Left renal cortex interstitium (tissue), 4 donors: ENCODE measurements at regions not wholly inside any gene's neighbourhood (a gene's known extent, or its start where the extent isn't known, plus 50 kb on each side); places are given as distances from the start of the nearest gene placed in this dataset.
"Not testable (repeated sequence)": the region's sequence is repeated elsewhere in the genome, so short reads cannot be mapped to it uniquely, and the experiment has no call there.

Experiments used
- DNase-seq, 4 donors: peaks; one replicate each; pipeline ENCODE4 v3.0.0-alpha.2; 2013; ENCODE audit warnings: low read depth in 4 of 4, low spot score in 2 of 4, missing footprints in 1 of 4

DNA sequence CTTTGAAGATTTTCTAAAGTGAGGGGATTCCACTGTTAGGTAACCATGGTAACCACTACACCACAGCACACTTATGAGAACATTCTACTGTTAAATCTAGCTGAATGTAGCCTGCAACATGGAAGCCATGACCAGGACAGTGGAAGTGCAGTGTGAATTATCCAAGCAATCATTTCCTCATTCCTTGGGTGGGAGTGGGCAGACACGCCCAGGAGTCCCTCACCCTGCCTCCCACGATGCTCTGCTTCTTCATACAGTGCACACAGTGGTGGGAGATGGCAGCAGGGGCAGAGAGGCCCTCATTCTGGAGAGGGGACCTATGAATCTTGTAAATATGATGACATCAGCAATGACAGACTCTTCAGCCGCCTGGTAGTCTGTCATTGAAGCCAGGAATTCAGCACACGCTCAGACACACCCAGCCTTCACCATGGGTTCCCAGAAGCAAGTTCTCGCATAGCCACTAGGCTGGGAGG lies 70.1 kb upstream of the HOXC13 start:
- DNase-seq, result no peak

DNA sequence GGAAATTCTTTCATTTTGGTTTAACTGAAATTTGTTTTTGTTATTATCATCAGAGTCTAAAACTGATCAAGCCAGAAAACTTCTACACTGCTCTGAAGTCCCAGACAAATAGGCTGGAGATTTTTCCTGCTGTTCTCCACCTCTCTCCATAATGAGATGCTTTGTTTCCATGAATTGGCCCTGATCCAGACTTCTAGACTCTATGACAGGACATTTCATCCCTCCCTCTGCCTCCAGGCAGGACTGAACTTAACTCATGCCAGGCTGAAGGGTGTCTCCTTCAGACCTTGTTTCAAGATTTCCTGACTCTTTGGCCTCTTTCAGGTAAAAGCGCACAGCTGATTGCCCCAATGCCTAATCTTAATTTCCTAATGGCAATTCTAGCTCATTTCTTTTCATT lies 69.1 kb upstream of the HOXC13 start:
- DNase-seq, result no peak

DNA sequence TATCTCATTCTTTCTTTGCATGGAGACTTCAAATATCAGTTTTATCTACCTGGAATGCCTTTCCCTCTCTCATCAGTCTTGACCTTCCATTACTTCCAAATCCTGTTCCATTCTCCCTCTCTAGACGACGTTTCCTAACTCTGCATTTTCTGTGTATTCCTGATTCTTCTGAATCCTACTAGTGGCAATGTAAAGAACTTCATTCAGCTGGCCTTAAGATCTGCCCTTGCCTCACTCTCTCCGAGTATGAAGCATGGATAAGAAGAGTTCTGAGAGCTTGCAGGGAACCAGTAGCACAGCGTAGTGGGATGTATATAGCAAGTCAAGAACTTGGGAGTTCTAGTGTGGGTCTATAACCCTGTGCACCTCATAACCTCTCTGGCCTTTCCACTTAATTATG lies 68.5 kb upstream of the HOXC13 start:
- DNase-seq, result no peak

DNA sequence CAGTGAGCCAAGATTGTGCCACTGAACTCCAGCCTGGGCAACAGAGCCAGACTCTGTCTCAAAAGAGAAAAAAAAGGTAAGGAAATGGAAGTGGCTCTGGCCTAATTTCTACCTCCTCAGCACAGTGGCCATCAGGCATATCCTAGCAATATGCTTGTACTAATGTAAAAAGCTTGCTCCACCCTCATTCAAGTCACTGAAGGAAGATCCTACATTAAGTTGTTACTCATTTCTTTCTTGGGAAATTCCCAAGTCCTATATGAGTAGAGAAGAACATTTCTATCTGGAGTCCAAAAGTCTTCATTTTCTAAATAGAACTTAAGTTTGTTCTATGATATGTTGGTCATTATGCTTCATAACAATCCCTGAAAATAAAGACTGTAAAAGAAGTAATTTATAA lies 67.3 kb upstream of the HOXC13 start:
- no peak for DNase-seq

DNA sequence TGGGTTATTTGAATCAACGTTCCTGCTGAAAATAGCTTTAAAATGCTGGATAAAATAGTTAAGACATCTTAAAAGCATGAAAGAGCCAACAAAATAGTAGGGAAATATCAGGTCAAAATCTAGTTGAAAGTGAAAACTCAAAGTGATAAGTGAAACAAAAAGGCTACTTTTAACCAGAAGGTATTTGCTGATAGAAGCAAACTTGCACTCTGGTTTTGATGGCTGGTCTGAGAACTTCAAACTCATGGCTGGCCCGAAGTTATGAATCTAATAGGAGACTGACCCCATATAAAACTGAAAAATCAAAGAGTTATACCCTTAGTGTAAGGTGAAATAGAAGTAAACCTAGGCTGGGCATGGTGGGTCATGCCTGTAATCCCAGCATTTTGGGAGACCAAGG lies 66.3 kb upstream of the HOXC13 start:
- no peak for DNase-seq

DNA sequence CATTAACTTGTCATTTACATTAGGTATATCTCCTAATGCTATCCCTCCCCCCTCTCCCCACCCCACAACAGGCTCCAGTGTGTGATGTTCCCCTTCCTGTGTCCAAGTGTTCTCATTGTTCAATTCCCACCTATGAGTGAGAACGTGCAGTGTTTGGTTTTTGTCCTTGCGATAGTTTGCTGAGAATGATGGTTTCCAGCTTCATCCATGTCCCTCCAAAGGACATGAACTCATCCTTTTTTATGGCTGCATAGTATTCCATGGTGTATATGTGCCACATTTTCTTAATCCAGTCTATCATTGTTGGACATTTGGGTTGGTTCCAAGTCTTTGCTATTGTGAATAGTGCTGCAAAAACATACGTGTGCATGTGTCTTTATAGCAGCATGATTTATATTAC lies 60.7 kb upstream of the HOXC13 start:
- DNase-seq, result not testable (repeated sequence)

DNA sequence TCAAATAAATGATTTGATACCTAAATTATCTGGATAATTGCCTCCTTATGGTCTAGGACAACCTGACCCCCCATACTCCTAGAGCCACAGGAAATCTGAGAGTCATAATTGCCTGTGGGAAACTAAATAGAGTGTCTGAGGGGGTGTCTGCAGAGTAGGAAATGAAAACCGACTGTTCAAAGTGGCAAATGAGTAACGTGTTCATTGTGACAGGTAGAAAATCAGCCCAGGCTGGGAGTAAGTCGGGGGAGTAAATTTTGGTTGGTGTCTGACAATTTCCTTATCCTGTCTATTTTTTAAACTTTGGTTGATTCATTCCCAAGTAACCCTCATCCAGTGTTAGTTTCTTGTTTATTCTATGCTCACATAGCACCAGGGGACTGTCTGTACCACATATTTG lies 51.6 kb upstream of the HOXC13 start:
- peak in 1 of 4 donors; percentile 6 for DNase-seq

DNA sequence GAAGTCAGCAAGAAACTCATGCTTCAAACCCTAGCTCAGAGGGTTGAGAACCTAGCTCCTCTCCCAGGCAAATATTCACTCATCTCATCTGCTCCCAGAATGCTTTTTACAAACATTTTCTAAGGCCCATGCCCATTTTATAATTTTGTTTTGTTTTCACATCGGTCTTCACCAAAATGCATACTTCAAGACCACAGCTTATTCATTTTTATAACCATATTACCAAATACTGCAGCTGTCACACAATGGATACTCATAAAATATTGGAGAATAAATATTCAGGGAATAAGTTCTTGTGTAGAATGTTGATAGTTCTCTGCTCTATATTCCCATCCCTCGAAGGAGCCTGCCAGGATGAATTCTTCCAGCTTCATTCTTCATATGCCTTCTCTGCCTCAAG lies 50.8 kb upstream of the HOXC13 start:
- no peak for DNase-seq
